Epithelial cell of esophagus (primary cell): ENCODE measurements at regions not wholly inside any gene's neighbourhood (a gene's known extent, or its start where the extent isn't known, plus 50 kb on each side); places are given as distances from the start of the nearest gene placed in this dataset.
A peak's percentile ranks its signal among the peaks of the same experiment; 100 is the strongest.

Experiments used
- DNase-seq: peaks from one replicate; pipeline ENCODE4 v3.0.0; 2010; ENCODE audit warnings: low read depth
- H3K4me3 ChIP-seq: 2 replicates; pipeline ENCODE4 v1.5.1; 2011; ENCODE audit warnings: mild to moderate bottlenecking, low read length, control low read depth
- CTCF ChIP-seq: IDR thresholded peaks from 2 replicates; pipeline ENCODE4 v1.5.1; 2011; ENCODE audit warnings: low read depth, mild to moderate bottlenecking, low read length, control low read depth, inconsistent platforms; ENCODE audit not compliant: insufficient read depth; ENCODE audit errors: missing control alignments

GRCh38 chr3:70874196-70874595 lies 561.8 kb upstream of the MDFIC2 start:
- no peak overlapping the region for H3K4me3 ChIP-seq
- no peak for DNase-seq
- TF ChIP-seq CTCF: no peak

- peak; percentile 53 for DNase-seq
- no peak overlapping the region for H3K4me3 ChIP-seq
- TF ChIP-seq CTCF: no peak
Measured at GRCh38 chr3:70873686-70874085, 561.2 kb upstream of the MDFIC2 start.

- H3K4me3 ChIP-seq: no peak overlapping the region
- DNase-seq: peak; percentile 65
- no peak for TF ChIP-seq CTCF
Measured at GRCh38 chr3:70871909-70872656, 559.6 kb upstream of the MDFIC2 start.

- DNase-seq: no peak
- H3K4me3 ChIP-seq: no peak overlapping the region
- TF ChIP-seq CTCF: no peak
Measured at GRCh38 chr3:70870576-70870975, 558.1 kb upstream of the MDFIC2 start.

GRCh38 chr3:70868561-70868960 lies 556.1 kb upstream of the MDFIC2 start:
- DNase-seq: no peak
- no peak for TF ChIP-seq CTCF

GRCh38 chr3:70863049-70863448 lies 550.6 kb upstream of the MDFIC2 start:
- TF ChIP-seq CTCF: no peak
- no peak for DNase-seq
- H3K4me3 ChIP-seq: no peak overlapping the region

More at GRCh38 chr3:70868561-70868960, 556.1 kb upstream of the MDFIC2 start:
- H3K4me3 ChIP-seq: no peak overlapping the region

- no peak for TF ChIP-seq CTCF
- H3K4me3 ChIP-seq: no peak overlapping the region
Measured at GRCh38 chr3:70861855-70862254, 549.4 kb upstream of the MDFIC2 start.

More at GRCh38 chr3:70861855-70862254, 549.4 kb upstream of the MDFIC2 start:
- DNase-seq: peak; percentile 51
